ENCODE measurements at regions not wholly inside any gene's neighbourhood (a gene's known extent, or its start where the extent isn't known, plus 50 kb on each side); places are given as distances from the start of the nearest gene placed in this dataset.

DNA sequence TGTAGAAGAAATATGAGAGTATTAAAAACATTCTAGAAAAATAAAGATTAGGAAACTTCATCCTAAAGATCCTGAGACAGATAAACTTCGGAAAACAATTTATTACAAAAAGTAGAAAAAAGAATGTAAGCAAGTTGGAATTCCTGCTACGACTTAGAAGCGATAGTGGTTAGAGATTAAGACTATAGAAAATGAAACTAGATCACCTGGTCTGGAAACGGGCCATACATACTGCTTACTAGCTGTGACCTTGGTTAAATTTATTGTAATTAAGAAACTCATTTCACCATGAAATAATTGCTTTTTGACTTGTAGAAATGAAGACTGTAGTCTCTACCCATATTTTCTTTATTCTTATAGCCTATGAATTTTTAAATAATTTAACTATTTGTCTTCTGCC, 614.1 kb downstream of the SLC16A7 start:
- Mint-ChIP-seq H3K36me3 (peaks cover 33% of the 10 kb centered on the region), H3K27ac (no peak overlapping the region), H3K9me3 (peaks cover 37% of the 10 kb centered on the region), H3K27me3 (ENCODE audit: low read depth) (0 out of 2 replicates have a peak, but pooled peaks cover 5% of the 10 kb centered on the region), H3K4me3 (no peak overlapping the region), H3K4me1 (peaks cover 14% of the 10 kb centered on the region)
- TF ChIP-seq ZNF671 (CRISPR knock-in tag; IDR thresholded peaks at IDR 0.05) = no peak
- TF ChIP-seq, protein P1, sequence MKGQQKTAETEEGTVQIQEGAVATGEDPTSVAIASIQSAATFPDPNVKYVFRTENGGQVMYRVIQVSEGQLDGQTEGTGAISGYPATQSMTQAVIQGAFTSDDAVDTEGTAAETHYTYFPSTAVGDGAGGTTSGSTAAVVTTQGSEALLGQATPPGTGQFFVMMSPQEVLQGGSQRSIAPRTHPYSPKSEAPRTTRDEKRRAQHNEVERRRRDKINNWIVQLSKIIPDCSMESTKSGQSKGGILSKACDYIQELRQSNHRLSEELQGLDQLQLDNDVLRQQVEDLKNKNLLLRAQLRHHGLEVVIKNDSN (CRISPR knock-in tag; IDR thresholded peaks at IDR 0.05) = no peak
- TF ChIP-seq, protein P2, sequence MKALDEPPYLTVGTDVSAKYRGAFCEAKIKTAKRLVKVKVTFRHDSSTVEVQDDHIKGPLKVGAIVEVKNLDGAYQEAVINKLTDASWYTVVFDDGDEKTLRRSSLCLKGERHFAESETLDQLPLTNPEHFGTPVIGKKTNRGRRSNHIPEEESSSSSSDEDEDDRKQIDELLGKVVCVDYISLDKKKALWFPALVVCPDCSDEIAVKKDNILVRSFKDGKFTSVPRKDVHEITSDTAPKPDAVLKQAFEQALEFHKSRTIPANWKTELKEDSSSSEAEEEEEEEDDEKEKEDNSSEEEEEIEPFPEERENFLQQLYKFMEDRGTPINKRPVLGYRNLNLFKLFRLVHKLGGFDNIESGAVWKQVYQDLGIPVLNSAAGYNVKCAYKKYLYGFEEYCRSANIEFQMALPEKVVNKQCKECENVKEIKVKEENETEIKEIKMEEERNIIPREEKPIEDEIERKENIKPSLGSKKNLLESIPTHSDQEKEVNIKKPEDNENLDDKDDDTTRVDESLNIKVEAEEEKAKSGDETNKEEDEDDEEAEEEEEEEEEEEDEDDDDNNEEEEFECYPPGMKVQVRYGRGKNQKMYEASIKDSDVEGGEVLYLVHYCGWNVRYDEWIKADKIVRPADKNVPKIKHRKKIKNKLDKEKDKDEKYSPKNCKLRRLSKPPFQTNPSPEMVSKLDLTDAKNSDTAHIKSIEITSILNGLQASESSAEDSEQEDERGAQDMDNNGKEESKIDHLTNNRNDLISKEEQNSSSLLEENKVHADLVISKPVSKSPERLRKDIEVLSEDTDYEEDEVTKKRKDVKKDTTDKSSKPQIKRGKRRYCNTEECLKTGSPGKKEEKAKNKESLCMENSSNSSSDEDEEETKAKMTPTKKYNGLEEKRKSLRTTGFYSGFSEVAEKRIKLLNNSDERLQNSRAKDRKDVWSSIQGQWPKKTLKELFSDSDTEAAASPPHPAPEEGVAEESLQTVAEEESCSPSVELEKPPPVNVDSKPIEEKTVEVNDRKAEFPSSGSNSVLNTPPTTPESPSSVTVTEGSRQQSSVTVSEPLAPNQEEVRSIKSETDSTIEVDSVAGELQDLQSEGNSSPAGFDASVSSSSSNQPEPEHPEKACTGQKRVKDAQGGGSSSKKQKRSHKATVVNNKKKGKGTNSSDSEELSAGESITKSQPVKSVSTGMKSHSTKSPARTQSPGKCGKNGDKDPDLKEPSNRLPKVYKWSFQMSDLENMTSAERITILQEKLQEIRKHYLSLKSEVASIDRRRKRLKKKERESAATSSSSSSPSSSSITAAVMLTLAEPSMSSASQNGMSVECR (CRISPR knock-in tag; IDR thresholded peaks at IDR 0.05; ENCODE audit: borderline replicate concordance) = no peak
- TF ChIP-seq, protein P3, sequence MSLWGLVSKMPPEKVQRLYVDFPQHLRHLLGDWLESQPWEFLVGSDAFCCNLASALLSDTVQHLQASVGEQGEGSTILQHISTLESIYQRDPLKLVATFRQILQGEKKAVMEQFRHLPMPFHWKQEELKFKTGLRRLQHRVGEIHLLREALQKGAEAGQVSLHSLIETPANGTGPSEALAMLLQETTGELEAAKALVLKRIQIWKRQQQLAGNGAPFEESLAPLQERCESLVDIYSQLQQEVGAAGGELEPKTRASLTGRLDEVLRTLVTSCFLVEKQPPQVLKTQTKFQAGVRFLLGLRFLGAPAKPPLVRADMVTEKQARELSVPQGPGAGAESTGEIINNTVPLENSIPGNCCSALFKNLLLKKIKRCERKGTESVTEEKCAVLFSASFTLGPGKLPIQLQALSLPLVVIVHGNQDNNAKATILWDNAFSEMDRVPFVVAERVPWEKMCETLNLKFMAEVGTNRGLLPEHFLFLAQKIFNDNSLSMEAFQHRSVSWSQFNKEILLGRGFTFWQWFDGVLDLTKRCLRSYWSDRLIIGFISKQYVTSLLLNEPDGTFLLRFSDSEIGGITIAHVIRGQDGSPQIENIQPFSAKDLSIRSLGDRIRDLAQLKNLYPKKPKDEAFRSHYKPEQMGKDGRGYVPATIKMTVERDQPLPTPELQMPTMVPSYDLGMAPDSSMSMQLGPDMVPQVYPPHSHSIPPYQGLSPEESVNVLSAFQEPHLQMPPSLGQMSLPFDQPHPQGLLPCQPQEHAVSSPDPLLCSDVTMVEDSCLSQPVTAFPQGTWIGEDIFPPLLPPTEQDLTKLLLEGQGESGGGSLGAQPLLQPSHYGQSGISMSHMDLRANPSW (CRISPR knock-in tag; conservative IDR thresholded peaks at IDR 0.05; ENCODE audit: low read depth) = no peak
- TF ChIP-seq, protein P4, sequence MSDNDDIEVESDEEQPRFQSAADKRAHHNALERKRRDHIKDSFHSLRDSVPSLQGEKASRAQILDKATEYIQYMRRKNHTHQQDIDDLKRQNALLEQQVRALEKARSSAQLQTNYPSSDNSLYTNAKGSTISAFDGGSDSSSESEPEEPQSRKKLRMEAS (CRISPR knock-in tag; IDR thresholded peaks at IDR 0.05) = no peak
- TF ChIP-seq JUN (CRISPR knock-in tag; IDR thresholded peaks at IDR 0.05) = no peak
- TF ChIP-seq, protein P5, sequence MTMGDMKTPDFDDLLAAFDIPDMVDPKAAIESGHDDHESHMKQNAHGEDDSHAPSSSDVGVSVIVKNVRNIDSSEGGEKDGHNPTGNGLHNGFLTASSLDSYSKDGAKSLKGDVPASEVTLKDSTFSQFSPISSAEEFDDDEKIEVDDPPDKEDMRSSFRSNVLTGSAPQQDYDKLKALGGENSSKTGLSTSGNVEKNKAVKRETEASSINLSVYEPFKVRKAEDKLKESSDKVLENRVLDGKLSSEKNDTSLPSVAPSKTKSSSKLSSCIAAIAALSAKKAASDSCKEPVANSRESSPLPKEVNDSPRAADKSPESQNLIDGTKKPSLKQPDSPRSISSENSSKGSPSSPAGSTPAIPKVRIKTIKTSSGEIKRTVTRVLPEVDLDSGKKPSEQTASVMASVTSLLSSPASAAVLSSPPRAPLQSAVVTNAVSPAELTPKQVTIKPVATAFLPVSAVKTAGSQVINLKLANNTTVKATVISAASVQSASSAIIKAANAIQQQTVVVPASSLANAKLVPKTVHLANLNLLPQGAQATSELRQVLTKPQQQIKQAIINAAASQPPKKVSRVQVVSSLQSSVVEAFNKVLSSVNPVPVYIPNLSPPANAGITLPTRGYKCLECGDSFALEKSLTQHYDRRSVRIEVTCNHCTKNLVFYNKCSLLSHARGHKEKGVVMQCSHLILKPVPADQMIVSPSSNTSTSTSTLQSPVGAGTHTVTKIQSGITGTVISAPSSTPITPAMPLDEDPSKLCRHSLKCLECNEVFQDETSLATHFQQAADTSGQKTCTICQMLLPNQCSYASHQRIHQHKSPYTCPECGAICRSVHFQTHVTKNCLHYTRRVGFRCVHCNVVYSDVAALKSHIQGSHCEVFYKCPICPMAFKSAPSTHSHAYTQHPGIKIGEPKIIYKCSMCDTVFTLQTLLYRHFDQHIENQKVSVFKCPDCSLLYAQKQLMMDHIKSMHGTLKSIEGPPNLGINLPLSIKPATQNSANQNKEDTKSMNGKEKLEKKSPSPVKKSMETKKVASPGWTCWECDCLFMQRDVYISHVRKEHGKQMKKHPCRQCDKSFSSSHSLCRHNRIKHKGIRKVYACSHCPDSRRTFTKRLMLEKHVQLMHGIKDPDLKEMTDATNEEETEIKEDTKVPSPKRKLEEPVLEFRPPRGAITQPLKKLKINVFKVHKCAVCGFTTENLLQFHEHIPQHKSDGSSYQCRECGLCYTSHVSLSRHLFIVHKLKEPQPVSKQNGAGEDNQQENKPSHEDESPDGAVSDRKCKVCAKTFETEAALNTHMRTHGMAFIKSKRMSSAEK (CRISPR knock-in tag; IDR thresholded peaks at IDR 0.05; ENCODE audit: borderline replicate concordance) = no peak
- no peak for TF ChIP-seq NR3C1 (CRISPR knock-in tag; conservative IDR thresholded peaks at IDR 0.05; ENCODE audit: low read depth)
- TF ChIP-seq, protein P6, sequence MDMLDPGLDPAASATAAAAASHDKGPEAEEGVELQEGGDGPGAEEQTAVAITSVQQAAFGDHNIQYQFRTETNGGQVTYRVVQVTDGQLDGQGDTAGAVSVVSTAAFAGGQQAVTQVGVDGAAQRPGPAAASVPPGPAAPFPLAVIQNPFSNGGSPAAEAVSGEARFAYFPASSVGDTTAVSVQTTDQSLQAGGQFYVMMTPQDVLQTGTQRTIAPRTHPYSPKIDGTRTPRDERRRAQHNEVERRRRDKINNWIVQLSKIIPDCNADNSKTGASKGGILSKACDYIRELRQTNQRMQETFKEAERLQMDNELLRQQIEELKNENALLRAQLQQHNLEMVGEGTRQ (CRISPR knock-in tag; IDR thresholded peaks at IDR 0.05) = no peak
- TF ChIP-seq, protein P7, sequence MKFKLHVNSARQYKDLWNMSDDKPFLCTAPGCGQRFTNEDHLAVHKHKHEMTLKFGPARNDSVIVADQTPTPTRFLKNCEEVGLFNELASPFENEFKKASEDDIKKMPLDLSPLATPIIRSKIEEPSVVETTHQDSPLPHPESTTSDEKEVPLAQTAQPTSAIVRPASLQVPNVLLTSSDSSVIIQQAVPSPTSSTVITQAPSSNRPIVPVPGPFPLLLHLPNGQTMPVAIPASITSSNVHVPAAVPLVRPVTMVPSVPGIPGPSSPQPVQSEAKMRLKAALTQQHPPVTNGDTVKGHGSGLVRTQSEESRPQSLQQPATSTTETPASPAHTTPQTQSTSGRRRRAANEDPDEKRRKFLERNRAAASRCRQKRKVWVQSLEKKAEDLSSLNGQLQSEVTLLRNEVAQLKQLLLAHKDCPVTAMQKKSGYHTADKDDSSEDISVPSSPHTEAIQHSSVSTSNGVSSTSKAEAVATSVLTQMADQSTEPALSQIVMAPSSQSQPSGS (CRISPR knock-in tag; IDR thresholded peaks at IDR 0.05; ENCODE audit: borderline replicate concordance, low read depth) = no peak
- TF ChIP-seq NFE2L1 (CRISPR knock-in tag; IDR thresholded peaks at IDR 0.05) = no peak
- TF ChIP-seq GRHL2 (CRISPR knock-in tag; IDR thresholded peaks at IDR 0.05; ENCODE audit: insufficient replicate concordance, severe bottlenecking) = no peak
- TF ChIP-seq, protein P8, sequence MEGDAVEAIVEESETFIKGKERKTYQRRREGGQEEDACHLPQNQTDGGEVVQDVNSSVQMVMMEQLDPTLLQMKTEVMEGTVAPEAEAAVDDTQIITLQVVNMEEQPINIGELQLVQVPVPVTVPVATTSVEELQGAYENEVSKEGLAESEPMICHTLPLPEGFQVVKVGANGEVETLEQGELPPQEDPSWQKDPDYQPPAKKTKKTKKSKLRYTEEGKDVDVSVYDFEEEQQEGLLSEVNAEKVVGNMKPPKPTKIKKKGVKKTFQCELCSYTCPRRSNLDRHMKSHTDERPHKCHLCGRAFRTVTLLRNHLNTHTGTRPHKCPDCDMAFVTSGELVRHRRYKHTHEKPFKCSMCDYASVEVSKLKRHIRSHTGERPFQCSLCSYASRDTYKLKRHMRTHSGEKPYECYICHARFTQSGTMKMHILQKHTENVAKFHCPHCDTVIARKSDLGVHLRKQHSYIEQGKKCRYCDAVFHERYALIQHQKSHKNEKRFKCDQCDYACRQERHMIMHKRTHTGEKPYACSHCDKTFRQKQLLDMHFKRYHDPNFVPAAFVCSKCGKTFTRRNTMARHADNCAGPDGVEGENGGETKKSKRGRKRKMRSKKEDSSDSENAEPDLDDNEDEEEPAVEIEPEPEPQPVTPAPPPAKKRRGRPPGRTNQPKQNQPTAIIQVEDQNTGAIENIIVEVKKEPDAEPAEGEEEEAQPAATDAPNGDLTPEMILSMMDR (IDR thresholded peaks at IDR 0.05) = no peak
- TF ChIP-seq CREM (CRISPR knock-in tag; IDR thresholded peaks at IDR 0.05) = no peak
- TF ChIP-seq ZNF416 (CRISPR knock-in tag; IDR thresholded peaks at IDR 0.05) = no peak
- TF ChIP-seq, protein P9, sequence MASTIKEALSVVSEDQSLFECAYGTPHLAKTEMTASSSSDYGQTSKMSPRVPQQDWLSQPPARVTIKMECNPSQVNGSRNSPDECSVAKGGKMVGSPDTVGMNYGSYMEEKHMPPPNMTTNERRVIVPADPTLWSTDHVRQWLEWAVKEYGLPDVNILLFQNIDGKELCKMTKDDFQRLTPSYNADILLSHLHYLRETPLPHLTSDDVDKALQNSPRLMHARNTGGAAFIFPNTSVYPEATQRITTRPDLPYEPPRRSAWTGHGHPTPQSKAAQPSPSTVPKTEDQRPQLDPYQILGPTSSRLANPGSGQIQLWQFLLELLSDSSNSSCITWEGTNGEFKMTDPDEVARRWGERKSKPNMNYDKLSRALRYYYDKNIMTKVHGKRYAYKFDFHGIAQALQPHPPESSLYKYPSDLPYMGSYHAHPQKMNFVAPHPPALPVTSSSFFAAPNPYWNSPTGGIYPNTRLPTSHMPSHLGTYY (CRISPR knock-in tag; IDR thresholded peaks at IDR 0.05) = no peak
- TF ChIP-seq RORB (CRISPR knock-in tag; IDR thresholded peaks at IDR 0.05) = no peak
- ChIA-PET CTCF (no interaction called here), POLR2A (no interaction called here)
- DNase-seq (ENCODE audit: low spot score) (no peak), ATAC-seq (no peak)
